ENCODE measurements at regions not wholly inside any gene's neighbourhood (a gene's known extent, or its start where the extent isn't known, plus 50 kb on each side); places are given as distances from the start of the nearest gene placed in this dataset.
"Not testable (repeated sequence)": the region's sequence is repeated elsewhere in the genome, so short reads cannot be mapped to it uniquely, and the experiment has no call there.

- H3K27ac ChIP-seq (ENCODE audit: poor library complexity, severe bottlenecking); H3K36me3 ChIP-seq (ENCODE audit: low read depth); H3K9me3 ChIP-seq (ENCODE audit: severe bottlenecking); H3K4me1 ChIP-seq (ENCODE audit: insufficient read depth, poor library complexity, severe bottlenecking); H3K4me3 ChIP-seq (ENCODE audit: severe bottlenecking); H3K27me3 ChIP-seq (ENCODE audit: insufficient read depth, poor library complexity, severe bottlenecking); ATAC-seq (ENCODE audit: low read depth); DNase-seq (ENCODE audit: low spot score): not testable (repeated sequence)
Observed at GRCh38 chr5:11392-11791, 80.6 kb upstream of the PLEKHG4B start.

GRCh38 chr5:11898-12297, 80.1 kb upstream of the PLEKHG4B start:
- no peak for DNase-seq (ENCODE audit: low spot score)
- Histone ChIP-seq H3K27ac (ENCODE audit: poor library complexity, severe bottlenecking) (no peak overlapping the region), H3K4me3 (ENCODE audit: severe bottlenecking) (no peak overlapping the region), H3K27me3 (ENCODE audit: insufficient read depth, poor library complexity, severe bottlenecking) (no peaks in the 10 kb centered on the region), H3K36me3 (ENCODE audit: low read depth) (no peaks in the 10 kb centered on the region), H3K9me3 (ENCODE audit: severe bottlenecking) (no peaks in the 10 kb centered on the region), H3K4me1 (ENCODE audit: insufficient read depth, poor library complexity, severe bottlenecking) (peaks cover 7% of the 10 kb centered on the region)
- peak; percentile 27; the same call in 1 of the 3 replicates for ATAC-seq (ENCODE audit: low read depth)
- no peak for TF ChIP-seq CTCF (IDR thresholded peaks at IDR 0.05; ENCODE audit: poor library complexity, severe bottlenecking)

GRCh38 chr5:13234-13633, 78.7 kb upstream of the PLEKHG4B start:
- DNase-seq (ENCODE audit: low spot score) = no peak
- Histone ChIP-seq H3K4me1 (ENCODE audit: insufficient read depth, poor library complexity, severe bottlenecking) (peaks cover 7% of the 10 kb centered on the region), H3K27me3 (ENCODE audit: insufficient read depth, poor library complexity, severe bottlenecking) (peaks cover 3% of the 10 kb centered on the region), H3K9me3 (ENCODE audit: severe bottlenecking) (no peaks in the 10 kb centered on the region), H3K36me3 (ENCODE audit: low read depth) (no peaks in the 10 kb centered on the region), H3K4me3 (ENCODE audit: severe bottlenecking) (no peak overlapping the region), H3K27ac (ENCODE audit: poor library complexity, severe bottlenecking) (no peak overlapping the region)
- ATAC-seq (ENCODE audit: low read depth) = no peak
- no peak for TF ChIP-seq CTCF (IDR thresholded peaks at IDR 0.05; ENCODE audit: poor library complexity, severe bottlenecking)

- not testable (repeated sequence) for H3K4me3 ChIP-seq (ENCODE audit: severe bottlenecking); ATAC-seq (ENCODE audit: low read depth); H3K36me3 ChIP-seq (ENCODE audit: low read depth); H3K27ac ChIP-seq (ENCODE audit: poor library complexity, severe bottlenecking); H3K9me3 ChIP-seq (ENCODE audit: severe bottlenecking); H3K4me1 ChIP-seq (ENCODE audit: insufficient read depth, poor library complexity, severe bottlenecking); DNase-seq (ENCODE audit: low spot score)
- H3K27me3 ChIP-seq (ENCODE audit: insufficient read depth, poor library complexity, severe bottlenecking) = peaks cover 11% of the 10 kb centered on the region
Observed at GRCh38 chr5:14676-15075, 77.3 kb upstream of the PLEKHG4B start.

GRCh38 chr5:20276-20675, 71.7 kb upstream of the PLEKHG4B start:
- H3K27ac ChIP-seq (ENCODE audit: poor library complexity, severe bottlenecking); ATAC-seq (ENCODE audit: low read depth); H3K36me3 ChIP-seq (ENCODE audit: low read depth); H3K9me3 ChIP-seq (ENCODE audit: severe bottlenecking); DNase-seq (ENCODE audit: low spot score); H3K4me3 ChIP-seq (ENCODE audit: severe bottlenecking); H3K4me1 ChIP-seq (ENCODE audit: insufficient read depth, poor library complexity, severe bottlenecking): not testable (repeated sequence)
- H3K27me3 ChIP-seq (ENCODE audit: insufficient read depth, poor library complexity, severe bottlenecking) = peaks cover 37% of the 10 kb centered on the region

- no peak for DNase-seq (ENCODE audit: low spot score)
- TF ChIP-seq CTCF (IDR thresholded peaks at IDR 0.05; ENCODE audit: poor library complexity, severe bottlenecking) = peak; percentile 61
- no peaks in the 10 kb centered on the region for H3K4me1 ChIP-seq (ENCODE audit: insufficient read depth, poor library complexity, severe bottlenecking)
- no peaks in the 10 kb centered on the region for H3K9me3 ChIP-seq (ENCODE audit: severe bottlenecking)
- ATAC-seq (ENCODE audit: low read depth) = 0 out of 3 replicates have a peak, but pooled peaks have one; percentile 21
- H3K27me3 ChIP-seq (ENCODE audit: insufficient read depth, poor library complexity, severe bottlenecking) = peaks cover 42% of the 10 kb centered on the region
- H3K36me3 ChIP-seq (ENCODE audit: low read depth) = no peaks in the 10 kb centered on the region
- no peak overlapping the region for H3K27ac ChIP-seq (ENCODE audit: poor library complexity, severe bottlenecking)
- no peak overlapping the region for H3K4me3 ChIP-seq (ENCODE audit: severe bottlenecking)
Observed at GRCh38 chr5:21654-22233, 70.2 kb upstream of the PLEKHG4B start.

- not testable (repeated sequence) for ATAC-seq (ENCODE audit: low read depth); DNase-seq (ENCODE audit: low spot score); H3K4me1 ChIP-seq (ENCODE audit: insufficient read depth, poor library complexity, severe bottlenecking); H3K36me3 ChIP-seq (ENCODE audit: low read depth); H3K27ac ChIP-seq (ENCODE audit: poor library complexity, severe bottlenecking); H3K9me3 ChIP-seq (ENCODE audit: severe bottlenecking); H3K4me3 ChIP-seq (ENCODE audit: severe bottlenecking)
- H3K27me3 ChIP-seq (ENCODE audit: insufficient read depth, poor library complexity, severe bottlenecking) = peaks cover 44% of the 10 kb centered on the region
Observed at GRCh38 chr5:23907-24306, 68.1 kb upstream of the PLEKHG4B start.

- not testable (repeated sequence) for H3K4me3 ChIP-seq (ENCODE audit: severe bottlenecking); H3K27ac ChIP-seq (ENCODE audit: poor library complexity, severe bottlenecking)
Observed at GRCh38 chr5:25067-25466, 66.9 kb upstream of the PLEKHG4B start.

More at GRCh38 chr5:25067-25466, 66.9 kb upstream of the PLEKHG4B start:
- H3K4me1 ChIP-seq (ENCODE audit: insufficient read depth, poor library complexity, severe bottlenecking); ATAC-seq (ENCODE audit: low read depth); DNase-seq (ENCODE audit: low spot score); H3K36me3 ChIP-seq (ENCODE audit: low read depth); H3K9me3 ChIP-seq (ENCODE audit: severe bottlenecking): not testable (repeated sequence)
- H3K27me3 ChIP-seq (ENCODE audit: insufficient read depth, poor library complexity, severe bottlenecking) = peaks cover 46% of the 10 kb centered on the region
